Testis (tissue), 2 donors: ENCODE measurements at regions not wholly inside any gene's neighbourhood (a gene's known extent, or its start where the extent isn't known, plus 50 kb on each side); places are given as distances from the start of the nearest gene placed in this dataset.
A peak's percentile ranks its signal among the peaks of the same experiment; 100 is the strongest.

Experiments
- DNase-seq: peaks from one replicate; pipeline ENCODE4 v3.0.0-alpha.2; 2019
- H3K27ac ChIP-seq, 2 donors: fragments of 200-600 bp; sonication (generic); one replicate each; pipeline ENCODE4 v1.5.1; 2019
- H3K27me3 ChIP-seq: fragments of 200-600 bp; sonication (generic); one replicate; pipeline ENCODE4 v1.5.1; 2019
- H3K36me3 ChIP-seq: fragments of 200-600 bp; sonication (generic); one replicate; pipeline ENCODE4 v1.5.1; 2017; ENCODE audit warnings: low read depth; ENCODE audit errors: missing control alignments
- H3K4me1 ChIP-seq: fragments of 200-600 bp; sonication (generic); one replicate; pipeline ENCODE4 v1.5.1; 2019
- H3K4me3 ChIP-seq, 2 donors: fragments of 200-600 bp; sonication (generic); one replicate each; pipeline ENCODE4 v1.5.1; 2017 to 2019
- H3K9me3 ChIP-seq: fragments of 200-600 bp; sonication (generic); one replicate; pipeline ENCODE4 v1.5.1; 2017
- POLR2A ChIP-seq: fragments of 450-650 bp; IDR thresholded peaks from one replicate; pipeline ENCODE4 v1.6.1; 2017; ENCODE audit warnings: antibody characterized with exemption, mild to moderate bottlenecking, moderate library complexity
- WGBS, 2 donors: methylation state at CpG; one replicate each; pipeline ENCODE4 v1.1.5; 2018; 5-methylcytosine and 5-hydroxymethylcytosine counted together
- intact Hi-C: fragments of 100-400 bp; cut with DNase I; formaldehyde crosslinking; loops from one replicate; pipeline ENCODE4 v1.15.1; 2023; ENCODE audit warnings: low total_unique reads
- TF ChIP-seq, protein P1 (sequence below), 3 experiments: fragments of 450-650 bp in 2 of 3; fragments of 200-600 bp in 1 of 3; sonication (generic) in 1 of 3; IDR thresholded peaks; one replicate each; pipeline ENCODE4 v1.5.1; 2016 to 2019; ENCODE audit warnings: antibody characterized with exemption in 3 of 3, mild to moderate bottlenecking in 2 of 3, moderate library complexity in 1 of 3

DNA sequence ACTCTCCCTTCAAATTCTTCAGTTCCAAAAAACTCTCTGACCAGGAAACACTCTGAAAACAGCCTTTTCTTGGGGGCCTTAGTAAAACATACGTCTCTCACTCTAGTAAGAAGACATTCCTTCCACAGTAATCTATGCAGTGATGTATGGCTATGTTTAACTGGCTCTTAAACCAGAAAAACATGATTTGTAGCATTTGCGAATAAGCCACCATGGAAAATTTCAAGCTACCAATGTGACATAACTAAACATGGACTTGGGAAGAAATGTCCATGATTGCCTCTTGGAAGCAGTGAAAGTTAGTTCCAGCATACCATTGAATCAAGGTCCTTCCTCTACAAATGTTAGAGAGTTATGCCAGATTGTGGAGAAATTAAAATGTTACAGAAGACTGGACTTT, 121.5 kb upstream of the ATF7IP start:
- no peaks in the 10 kb centered on the region for H3K27me3 ChIP-seq
- TF ChIP-seq, protein P1, sequence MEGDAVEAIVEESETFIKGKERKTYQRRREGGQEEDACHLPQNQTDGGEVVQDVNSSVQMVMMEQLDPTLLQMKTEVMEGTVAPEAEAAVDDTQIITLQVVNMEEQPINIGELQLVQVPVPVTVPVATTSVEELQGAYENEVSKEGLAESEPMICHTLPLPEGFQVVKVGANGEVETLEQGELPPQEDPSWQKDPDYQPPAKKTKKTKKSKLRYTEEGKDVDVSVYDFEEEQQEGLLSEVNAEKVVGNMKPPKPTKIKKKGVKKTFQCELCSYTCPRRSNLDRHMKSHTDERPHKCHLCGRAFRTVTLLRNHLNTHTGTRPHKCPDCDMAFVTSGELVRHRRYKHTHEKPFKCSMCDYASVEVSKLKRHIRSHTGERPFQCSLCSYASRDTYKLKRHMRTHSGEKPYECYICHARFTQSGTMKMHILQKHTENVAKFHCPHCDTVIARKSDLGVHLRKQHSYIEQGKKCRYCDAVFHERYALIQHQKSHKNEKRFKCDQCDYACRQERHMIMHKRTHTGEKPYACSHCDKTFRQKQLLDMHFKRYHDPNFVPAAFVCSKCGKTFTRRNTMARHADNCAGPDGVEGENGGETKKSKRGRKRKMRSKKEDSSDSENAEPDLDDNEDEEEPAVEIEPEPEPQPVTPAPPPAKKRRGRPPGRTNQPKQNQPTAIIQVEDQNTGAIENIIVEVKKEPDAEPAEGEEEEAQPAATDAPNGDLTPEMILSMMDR (IDR thresholded peaks at IDR 0.05) = no peak
- TF ChIP-seq POLR2A = no peak
- 92 to 98% methylated on average over 2 of the region's 2 CpGs for WGBS, 2 donors
- H3K36me3 ChIP-seq = no peaks in the 10 kb centered on the region
- H3K27ac ChIP-seq = no peak overlapping the region
- no peaks in the 10 kb centered on the region for H3K9me3 ChIP-seq
- intact Hi-C loops = no loop called here
- peaks cover 4% of the 10 kb centered on the region for H3K4me1 ChIP-seq
- no peak overlapping the region for H3K4me3 ChIP-seq
- DNase-seq = no peak

GRCh38 chr12:14244876-14245669, 120.4 kb upstream of the ATF7IP start:
- H3K4me3 ChIP-seq = no peak overlapping the region
- no peak for TF ChIP-seq POLR2A
- TF ChIP-seq, protein P1 (IDR thresholded peaks at IDR 0.05) = no peak
- H3K27ac ChIP-seq = no peak overlapping the region
- 73 to 74% methylated on average over 3 of the region's 3 CpGs for WGBS, 2 donors
- intact Hi-C loops = no loop called here
- no peaks in the 10 kb centered on the region for H3K27me3 ChIP-seq
- no peaks in the 10 kb centered on the region for H3K9me3 ChIP-seq
- H3K36me3 ChIP-seq = no peaks in the 10 kb centered on the region
- no peaks in the 10 kb centered on the region for H3K4me1 ChIP-seq
- no peak for DNase-seq

GRCh38 chr12:14247166-14247565, 118.3 kb upstream of the ATF7IP start:
- H3K4me1 ChIP-seq = peaks cover 16% of the 10 kb centered on the region
- no peaks in the 10 kb centered on the region for H3K27me3 ChIP-seq
- H3K9me3 ChIP-seq = no peaks in the 10 kb centered on the region
- intact Hi-C loops = no loop called here
- H3K36me3 ChIP-seq = no peaks in the 10 kb centered on the region
- no peak overlapping the region for H3K4me3 ChIP-seq
- WGBS, 2 donors = 80% methylated on average over 4 of the region's 4 CpGs
- H3K27ac ChIP-seq = no peak overlapping the region
- TF ChIP-seq POLR2A = no peak
- DNase-seq = no peak

DNA sequence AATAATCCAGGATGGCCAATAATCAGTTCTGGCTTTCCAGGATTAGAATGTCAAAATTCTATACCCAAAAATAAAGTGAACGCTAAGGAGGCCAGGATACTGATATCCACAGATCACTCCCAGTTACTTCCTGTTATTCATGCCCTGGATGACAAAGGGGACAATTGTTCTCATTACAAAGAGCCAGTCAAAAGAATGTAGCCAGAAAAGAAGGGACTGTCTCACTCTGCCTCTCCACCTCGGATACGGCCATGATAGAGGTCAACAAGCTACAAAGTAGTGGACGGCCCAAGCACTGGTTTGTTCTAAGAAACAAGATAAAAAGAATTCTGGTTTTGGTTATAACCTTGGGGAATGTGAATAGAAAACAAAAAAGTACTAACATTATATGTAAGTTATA, 116.1 kb upstream of the ATF7IP start:
- H3K4me1 ChIP-seq = peaks cover 17% of the 10 kb centered on the region
- TF ChIP-seq, protein P1 (IDR thresholded peaks at IDR 0.05) = no peak
- TF ChIP-seq POLR2A = no peak
- H3K9me3 ChIP-seq = no peaks in the 10 kb centered on the region
- DNase-seq = peak; percentile 85
- WGBS, 2 donors = 42 to 59% methylated on average over 4 of the region's 4 CpGs
- intact Hi-C loops = no loop called here
- no peaks in the 10 kb centered on the region for H3K36me3 ChIP-seq
- no peaks in the 10 kb centered on the region for H3K27me3 ChIP-seq
- no peak overlapping the region for H3K4me3 ChIP-seq
- H3K27ac ChIP-seq = peak overlapping the region; percentile 74 to 81

- H3K27me3 ChIP-seq = no peaks in the 10 kb centered on the region
- H3K9me3 ChIP-seq = no peaks in the 10 kb centered on the region
- intact Hi-C loops = no loop called here
- no peaks in the 10 kb centered on the region for H3K36me3 ChIP-seq
- WGBS, 2 donors = 84 to 100% methylated on average over 1 to 6 of the region's 6 CpGs
- peaks cover 36% of the 10 kb centered on the region for H3K4me1 ChIP-seq
- TF ChIP-seq, protein P1 (IDR thresholded peaks at IDR 0.05) = no peak
- no peak for TF ChIP-seq POLR2A
- H3K27ac ChIP-seq = peak overlapping the region; percentile 37 to 81
- H3K4me3 ChIP-seq = no peak overlapping the region
- DNase-seq = no peak
Measured at GRCh38 chr12:14252697-14253096, 112.8 kb upstream of the ATF7IP start.
